VCaP (cell line): ENCODE measurements at regions not wholly inside any gene's neighbourhood (a gene's known extent, or its start where the extent isn't known, plus 50 kb on each side); places are given as distances from the start of the nearest gene placed in this dataset.

Experiments
- H3K27ac ChIP-seq: fragments of 450-650 bp; 2 replicates; pipeline ENCODE4 v1.5.1; 2017
- TF ChIP-seq, protein P1 (sequence below): fragments of 450-650 bp; conservative IDR thresholded peaks from 2 replicates; pipeline ENCODE4 v1.5.1; 2017; ENCODE audit warnings: mild to moderate bottlenecking, moderate library complexity

- TF ChIP-seq, protein P1, sequence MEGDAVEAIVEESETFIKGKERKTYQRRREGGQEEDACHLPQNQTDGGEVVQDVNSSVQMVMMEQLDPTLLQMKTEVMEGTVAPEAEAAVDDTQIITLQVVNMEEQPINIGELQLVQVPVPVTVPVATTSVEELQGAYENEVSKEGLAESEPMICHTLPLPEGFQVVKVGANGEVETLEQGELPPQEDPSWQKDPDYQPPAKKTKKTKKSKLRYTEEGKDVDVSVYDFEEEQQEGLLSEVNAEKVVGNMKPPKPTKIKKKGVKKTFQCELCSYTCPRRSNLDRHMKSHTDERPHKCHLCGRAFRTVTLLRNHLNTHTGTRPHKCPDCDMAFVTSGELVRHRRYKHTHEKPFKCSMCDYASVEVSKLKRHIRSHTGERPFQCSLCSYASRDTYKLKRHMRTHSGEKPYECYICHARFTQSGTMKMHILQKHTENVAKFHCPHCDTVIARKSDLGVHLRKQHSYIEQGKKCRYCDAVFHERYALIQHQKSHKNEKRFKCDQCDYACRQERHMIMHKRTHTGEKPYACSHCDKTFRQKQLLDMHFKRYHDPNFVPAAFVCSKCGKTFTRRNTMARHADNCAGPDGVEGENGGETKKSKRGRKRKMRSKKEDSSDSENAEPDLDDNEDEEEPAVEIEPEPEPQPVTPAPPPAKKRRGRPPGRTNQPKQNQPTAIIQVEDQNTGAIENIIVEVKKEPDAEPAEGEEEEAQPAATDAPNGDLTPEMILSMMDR, result no peak
- H3K27ac ChIP-seq, result no peak overlapping the region
These were observed 867.8 kb upstream of the CELF2 start for GRCh38 chr10:10149899-10150298.

DNA sequence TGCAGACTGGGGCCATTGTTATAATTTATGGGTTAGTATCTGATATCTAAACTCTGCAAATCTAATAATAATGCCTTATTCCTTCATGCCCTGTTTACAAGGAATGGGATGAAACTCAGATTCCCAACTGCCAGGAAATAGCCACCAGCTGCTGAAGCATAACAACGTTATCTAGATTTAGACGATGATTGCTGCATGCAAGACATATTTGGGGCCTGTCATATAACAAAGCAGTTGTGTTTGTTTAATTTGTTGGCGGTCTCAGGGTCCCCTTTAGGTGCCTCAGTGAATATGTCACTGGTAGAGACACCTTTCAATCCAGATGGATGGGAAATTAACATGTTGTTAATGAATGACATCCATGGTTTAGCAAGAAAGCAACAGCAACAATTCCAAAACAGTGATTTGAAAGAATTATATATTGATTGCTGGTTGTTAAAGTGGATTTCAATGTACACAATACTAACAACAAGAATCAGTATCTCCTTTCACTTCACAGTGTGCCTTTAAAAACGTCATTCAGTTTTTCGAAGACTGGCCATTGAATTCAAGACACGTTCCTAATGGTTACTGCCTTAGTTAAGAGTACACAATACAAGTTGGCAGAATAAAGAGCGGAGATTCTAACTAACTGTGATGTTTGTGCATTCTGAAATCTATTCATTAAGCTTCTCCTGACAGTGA is 860.6 kb upstream of the CELF2 start:
- TF ChIP-seq, protein P1, result no peak
- no peak overlapping the region for H3K27ac ChIP-seq

GRCh38 chr10:10160821-10161312 is 856.8 kb upstream of the CELF2 start:
- TF ChIP-seq, protein P1, result no peak
- H3K27ac ChIP-seq, result no peak overlapping the region

DNA sequence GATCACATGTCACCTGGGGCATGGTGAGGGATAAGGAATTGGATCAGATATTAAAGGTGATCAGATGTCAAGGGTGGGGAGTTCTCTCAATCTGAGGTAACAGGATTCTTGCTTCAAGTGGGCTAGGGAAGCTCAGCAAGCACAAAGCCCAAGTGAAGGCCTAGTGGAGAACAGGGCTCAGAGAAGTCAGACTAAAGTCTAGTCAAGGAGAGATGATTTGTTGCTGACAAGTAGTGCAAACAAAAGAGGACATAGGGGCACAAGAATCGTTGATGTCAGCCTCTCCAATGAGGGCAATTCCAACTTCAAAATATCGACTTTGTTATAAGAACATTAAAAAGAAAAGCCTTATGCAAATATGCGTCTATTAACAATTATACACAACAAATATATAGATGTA is 852.8 kb upstream of the CELF2 start:
- TF ChIP-seq, protein P1, result no peak
- H3K27ac ChIP-seq, result no peak overlapping the region

GRCh38 chr10:10165415-10165814 is 852.3 kb upstream of the CELF2 start:
- TF ChIP-seq, protein P1, result no peak
- no peak overlapping the region for H3K27ac ChIP-seq

DNA sequence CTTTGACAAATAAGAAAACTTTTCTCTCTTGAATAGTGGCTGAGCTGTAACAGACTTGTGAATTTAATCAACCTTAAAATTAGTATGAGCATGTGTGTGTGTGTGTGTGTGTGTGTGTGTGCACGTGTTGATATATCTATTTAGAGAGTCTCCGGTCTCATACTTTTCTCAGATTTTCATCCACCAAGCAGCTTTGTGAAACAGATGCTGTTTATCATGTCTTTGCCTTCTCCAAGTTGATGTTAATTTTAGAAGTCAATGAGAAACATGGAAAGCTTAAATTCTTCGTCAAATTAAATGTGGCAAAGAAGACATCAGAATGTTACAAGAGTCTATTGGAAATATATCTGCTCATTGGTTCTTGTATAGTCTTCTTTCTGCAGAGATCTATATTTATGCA is 839.2 kb upstream of the CELF2 start:
- no peak overlapping the region for H3K27ac ChIP-seq
- TF ChIP-seq, protein P1, result no peak

DNA sequence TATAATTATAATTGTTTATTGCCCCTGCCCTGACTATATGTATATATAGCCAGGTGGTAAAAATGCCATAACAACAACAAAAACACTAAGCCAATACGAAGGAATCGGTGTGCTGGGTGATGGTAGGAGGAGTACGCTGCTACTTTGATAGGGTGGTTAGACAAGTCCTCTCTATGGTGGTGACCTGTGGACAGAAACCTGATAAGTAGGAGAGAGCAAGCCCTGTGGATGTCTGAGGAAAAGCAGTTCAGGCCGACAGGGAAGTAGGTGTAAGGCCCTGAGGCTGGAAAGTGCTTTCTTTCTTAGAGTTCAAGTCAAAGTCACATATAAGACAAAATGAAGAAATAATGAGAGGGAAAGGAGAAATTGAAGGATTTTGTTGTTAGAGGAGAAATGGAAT is 823.8 kb upstream of the CELF2 start:
- no peak overlapping the region for H3K27ac ChIP-seq
- TF ChIP-seq, protein P1, result no peak
